GM19452 (cell line): ENCODE measurements at regions not wholly inside any gene's neighbourhood (a gene's known extent, or its start where the extent isn't known, plus 50 kb on each side); places are given as distances from the start of the nearest gene placed in this dataset.
"Not testable (repeated sequence)": the region's sequence is repeated elsewhere in the genome, so short reads cannot be mapped to it uniquely, and the experiment has no call there.

Experiments used
- ATAC-seq: cut with Tn5 transposase; IDR thresholded peaks from one replicate; pipeline ENCODE4 v1.9.1; 2021; ENCODE audit not compliant: unreplicated experiment

GRCh38 chr12:67488349-67488748 lies 160.2 kb upstream of the DYRK2 start:
- not testable (repeated sequence) for ATAC-seq

- ATAC-seq = no peak
Observed at GRCh38 chr12:67489007-67489406, 159.5 kb upstream of the DYRK2 start.

GRCh38 chr12:67496581-67496980 lies 152.0 kb upstream of the DYRK2 start:
- no peak for ATAC-seq

- ATAC-seq = no peak
Observed at GRCh38 chr12:67498991-67499390, 149.6 kb upstream of the DYRK2 start.

GRCh38 chr12:67501362-67501761 lies 147.2 kb upstream of the DYRK2 start:
- ATAC-seq = no peak

GRCh38 chr12:67504026-67504425 lies 144.5 kb upstream of the DYRK2 start:
- ATAC-seq = no peak

GRCh38 chr12:67506739-67507138 lies 141.8 kb upstream of the DYRK2 start:
- no peak for ATAC-seq

GRCh38 chr12:67508830-67509229 lies 139.7 kb upstream of the DYRK2 start:
- no peak for ATAC-seq

GRCh38 chr12:67509666-67510386 lies 138.7 kb upstream of the DYRK2 start:
- ATAC-seq = no peak

- no peak for ATAC-seq
Observed at GRCh38 chr12:67512061-67512460, 136.5 kb upstream of the DYRK2 start.

GRCh38 chr12:67514502-67514901 lies 134.0 kb upstream of the DYRK2 start:
- no peak for ATAC-seq

- ATAC-seq = peak; percentile 90
Observed at GRCh38 chr12:67515679-67516340, 132.7 kb upstream of the DYRK2 start.

GRCh38 chr12:67517181-67517887 lies 131.2 kb upstream of the DYRK2 start:
- no peak for ATAC-seq

GRCh38 chr12:67519484-67520433 lies 128.8 kb upstream of the DYRK2 start:
- ATAC-seq = no peak

- ATAC-seq = no peak
Observed at GRCh38 chr12:67520606-67521005, 127.9 kb upstream of the DYRK2 start.

GRCh38 chr12:67522222-67522621 lies 126.3 kb upstream of the DYRK2 start:
- no peak for ATAC-seq

GRCh38 chr12:67523538-67523937 lies 125.0 kb upstream of the DYRK2 start:
- no peak for ATAC-seq

- ATAC-seq = no peak
Observed at GRCh38 chr12:67524861-67525616, 123.5 kb upstream of the DYRK2 start.

- no peak for ATAC-seq
Observed at GRCh38 chr12:67525617-67525884, 123.0 kb upstream of the DYRK2 start.

GRCh38 chr12:67526129-67526528 lies 122.4 kb upstream of the DYRK2 start:
- ATAC-seq = no peak
